Stomach (tissue), 8 donors: ENCODE measurements at regions not wholly inside any gene's neighbourhood (a gene's known extent, or its start where the extent isn't known, plus 50 kb on each side); places are given as distances from the start of the nearest gene placed in this dataset.
"Not testable (repeated sequence)": the region's sequence is repeated elsewhere in the genome, so short reads cannot be mapped to it uniquely, and the experiment has no call there.

Experiments
- DNase-seq, 2 donors: peaks; one replicate each; pipeline versions ENCODE4 v3.0.0 to v3.0.0-alpha.2; 2013 to 2019
- H3K27ac ChIP-seq, 5 donors: fragments of 200-600 bp in 4 of 5; sonication (generic) in 4 of 5; one replicate each; pipeline ENCODE4 v1.5.1; 2013 to 2019; ENCODE audit warnings: mild to moderate bottlenecking in 1 of 5, moderate library complexity in 1 of 5
- H3K27me3 ChIP-seq, 3 donors: fragments of 200-600 bp; sonication (generic); one replicate each; pipeline ENCODE4 v1.5.1; 2017 to 2019; ENCODE audit warnings: mixed run types in 1 of 3
- H3K36me3 ChIP-seq, 4 donors: fragments of 200-600 bp; sonication (generic); 1 replicate in 3 of 4; 2 replicates in 1 of 4; pipeline ENCODE4 v1.5.1; 2016 to 2019
- H3K4me1 ChIP-seq, 4 donors: fragments of 200-600 bp; sonication (generic); one replicate each; pipeline ENCODE4 v1.5.1; 2016 to 2019
- H3K4me3 ChIP-seq, 4 donors: fragments of 200-600 bp; sonication (generic) in 3 of 4; one replicate each; pipeline ENCODE4 v1.5.1; 2016 to 2019; ENCODE audit warnings: mild to moderate bottlenecking in 1 of 4
- H3K9me3 ChIP-seq, 4 donors: fragments of 200-600 bp; sonication (generic); one replicate each; pipeline ENCODE4 v1.5.1; 2016 to 2019
- EP300 ChIP-seq: sonication (generic); formaldehyde crosslinking; IDR thresholded peaks from one replicate; pipeline ENCODE4 v1.6.1; 2017; ENCODE audit warnings: antibody characterized with exemption
- POLR2A ChIP-seq, 4 donors: fragments of 450-650 bp; IDR thresholded peaks; one replicate each; pipeline ENCODE4 v1.6.1; 2016; ENCODE audit warnings: antibody characterized with exemption in 4 of 4, control low read depth in 2 of 4, mild to moderate bottlenecking in 1 of 4, moderate library complexity in 1 of 4
- POLR2AphosphoS5 ChIP-seq, 3 donors: sonication (generic); formaldehyde crosslinking; IDR thresholded peaks; one replicate each; pipeline ENCODE4 v1.6.1; 2016; ENCODE audit warnings: antibody characterized with exemption in 3 of 3
- WGBS, 5 donors: extraction: QIAGEN DNeasy Blood & Tissue Kit in 3 of 5; methylation state at CpG; one replicate each; pipeline versions ENCODE4 v1.1.5 to v1.1.7; 2013 to 2018; 5-methylcytosine and 5-hydroxymethylcytosine counted together
- intact Hi-C: fragments of 100-400 bp; cut with DNase I; formaldehyde crosslinking; loops from one replicate; pipeline ENCODE4 v1.15.1; 2023; ENCODE audit warnings: low total_unique reads
- TF ChIP-seq, protein P1 (sequence below), 7 experiments: fragments of 450-650 bp in 4 of 7; fragments of 200-600 bp in 3 of 7; sonication (generic) in 3 of 7; IDR thresholded peaks; one replicate each; pipeline ENCODE4 v1.5.1; 2016 to 2019; ENCODE audit warnings: antibody characterized with exemption in 7 of 7, control low read depth in 2 of 7, mild to moderate bottlenecking in 1 of 7
- donor health status: healthy with polysubstance abuse.
- donor health status: Bipolar disorder and iron deficiency.
- donor health status: healthy.

DNA sequence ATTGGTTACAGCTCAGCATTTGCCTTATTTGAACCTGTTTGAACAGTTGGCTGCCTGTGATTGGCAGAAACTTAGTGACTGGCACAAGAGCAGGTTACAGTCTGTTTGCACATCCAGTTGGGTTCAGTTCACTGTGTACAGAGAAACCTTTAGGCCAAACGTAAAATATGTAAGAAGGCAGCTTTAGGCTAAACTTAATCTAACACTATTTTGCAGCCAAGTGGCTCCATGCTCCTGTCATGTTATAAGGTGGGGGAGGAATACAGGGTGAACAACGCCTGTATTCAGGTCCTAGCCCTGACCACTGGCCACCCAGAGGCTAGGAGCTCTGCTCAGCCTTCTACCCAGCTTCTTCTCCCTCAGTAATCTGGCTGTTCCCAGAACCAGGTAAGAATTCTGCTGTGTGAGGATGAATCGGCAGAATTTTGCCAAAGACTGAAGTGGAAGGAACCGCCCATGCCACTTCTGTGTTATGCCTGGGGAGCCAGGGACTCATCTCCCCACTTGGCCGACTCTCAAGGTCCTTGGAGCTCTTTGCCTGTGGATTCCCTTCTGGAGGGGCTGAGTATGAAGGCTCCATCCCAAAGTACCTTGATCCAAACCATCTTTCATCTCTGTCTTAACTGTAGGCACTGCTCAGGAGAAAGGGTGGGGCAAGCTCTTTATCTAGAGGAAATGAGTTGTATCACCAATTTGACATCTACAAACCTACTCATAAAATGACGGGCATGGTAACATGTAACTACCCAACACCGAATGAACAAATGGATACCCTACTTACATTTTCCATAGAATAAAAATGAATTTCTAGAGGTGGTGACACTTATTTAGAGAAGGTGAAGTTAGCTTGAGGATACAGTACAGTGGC, 164.4 kb upstream of the NAMPT start:
- Histone ChIP-seq H3K27ac (peak overlapping the region; percentile 1 to 62 (median 36)), H3K4me1 (no peaks in the 10 kb centered on the region), H3K9me3 (peaks cover 0 to 8% (median 0%) of the 10 kb centered on the region in 4 donors), H3K4me3 (no peak overlapping the region), H3K36me3 (no peaks in the 10 kb centered on the region), H3K27me3 (no peaks in the 10 kb centered on the region)
- 57 to 78% (median 67%) methylated on average over 7 of the region's 7 CpGs for WGBS, 5 donors
- TF ChIP-seq POLR2A (IDR thresholded peaks at IDR 0.05) (no peak), EP300 (no peak), POLR2AphosphoS5 (IDR thresholded peaks at IDR 0.05) (no peak)
- TF ChIP-seq, protein P1, sequence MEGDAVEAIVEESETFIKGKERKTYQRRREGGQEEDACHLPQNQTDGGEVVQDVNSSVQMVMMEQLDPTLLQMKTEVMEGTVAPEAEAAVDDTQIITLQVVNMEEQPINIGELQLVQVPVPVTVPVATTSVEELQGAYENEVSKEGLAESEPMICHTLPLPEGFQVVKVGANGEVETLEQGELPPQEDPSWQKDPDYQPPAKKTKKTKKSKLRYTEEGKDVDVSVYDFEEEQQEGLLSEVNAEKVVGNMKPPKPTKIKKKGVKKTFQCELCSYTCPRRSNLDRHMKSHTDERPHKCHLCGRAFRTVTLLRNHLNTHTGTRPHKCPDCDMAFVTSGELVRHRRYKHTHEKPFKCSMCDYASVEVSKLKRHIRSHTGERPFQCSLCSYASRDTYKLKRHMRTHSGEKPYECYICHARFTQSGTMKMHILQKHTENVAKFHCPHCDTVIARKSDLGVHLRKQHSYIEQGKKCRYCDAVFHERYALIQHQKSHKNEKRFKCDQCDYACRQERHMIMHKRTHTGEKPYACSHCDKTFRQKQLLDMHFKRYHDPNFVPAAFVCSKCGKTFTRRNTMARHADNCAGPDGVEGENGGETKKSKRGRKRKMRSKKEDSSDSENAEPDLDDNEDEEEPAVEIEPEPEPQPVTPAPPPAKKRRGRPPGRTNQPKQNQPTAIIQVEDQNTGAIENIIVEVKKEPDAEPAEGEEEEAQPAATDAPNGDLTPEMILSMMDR (IDR thresholded peaks at IDR 0.05), result no peak
- intact Hi-C loops, result no loop called here
- no peak for DNase-seq

DNA sequence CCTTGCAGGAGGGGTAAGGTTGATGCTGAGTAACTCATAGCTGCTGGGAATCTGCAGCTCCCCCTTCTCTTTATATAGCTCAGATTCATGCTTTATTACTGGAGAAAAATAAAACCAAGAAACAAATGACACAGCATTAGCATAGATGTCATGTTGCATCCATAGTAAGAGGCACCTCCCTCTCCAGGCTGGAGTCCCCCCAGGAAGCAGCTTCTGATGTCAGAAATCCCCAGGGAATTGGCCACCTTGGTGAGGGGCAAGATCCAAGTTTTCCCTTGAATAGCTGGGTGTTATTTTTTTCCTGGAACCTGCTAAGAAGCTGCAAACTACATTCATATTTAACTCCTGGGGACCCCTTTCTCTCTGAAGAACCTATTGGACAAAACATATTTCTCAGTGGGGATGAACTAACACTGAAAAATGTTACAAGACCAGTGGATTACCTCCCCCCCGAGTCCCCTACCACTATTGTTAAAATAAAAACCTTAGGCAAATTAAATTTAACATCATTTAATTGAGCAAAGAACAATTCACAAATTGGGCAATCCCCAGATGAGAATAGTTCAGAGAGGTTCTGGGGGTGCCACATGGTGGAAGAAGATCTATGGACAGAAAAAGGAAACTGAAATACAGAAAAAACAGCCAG, 163.7 kb upstream of the NAMPT start:
- no peaks in the 10 kb centered on the region for H3K27me3 ChIP-seq
- H3K9me3 ChIP-seq, result peaks cover 0 to 8% (median 0%) of the 10 kb centered on the region in 4 donors
- intact Hi-C loops, result no loop called here
- 14 to 82% (median 57%) methylated on average over 1 of the region's 1 CpG for WGBS, 5 donors
- TF ChIP-seq POLR2AphosphoS5 (IDR thresholded peaks at IDR 0.05) (no peak), EP300 (no peak), POLR2A (IDR thresholded peaks at IDR 0.05) (no peak)
- TF ChIP-seq, protein P1 (IDR thresholded peaks at IDR 0.05), result no peak
- no peak overlapping the region for H3K4me3 ChIP-seq
- no peaks in the 10 kb centered on the region for H3K36me3 ChIP-seq
- DNase-seq, result no peak
- no peaks in the 10 kb centered on the region for H3K4me1 ChIP-seq
- H3K27ac ChIP-seq, result peak overlapping the region in 3 of 5 donors; percentile 36 to 62 (median 53)

DNA sequence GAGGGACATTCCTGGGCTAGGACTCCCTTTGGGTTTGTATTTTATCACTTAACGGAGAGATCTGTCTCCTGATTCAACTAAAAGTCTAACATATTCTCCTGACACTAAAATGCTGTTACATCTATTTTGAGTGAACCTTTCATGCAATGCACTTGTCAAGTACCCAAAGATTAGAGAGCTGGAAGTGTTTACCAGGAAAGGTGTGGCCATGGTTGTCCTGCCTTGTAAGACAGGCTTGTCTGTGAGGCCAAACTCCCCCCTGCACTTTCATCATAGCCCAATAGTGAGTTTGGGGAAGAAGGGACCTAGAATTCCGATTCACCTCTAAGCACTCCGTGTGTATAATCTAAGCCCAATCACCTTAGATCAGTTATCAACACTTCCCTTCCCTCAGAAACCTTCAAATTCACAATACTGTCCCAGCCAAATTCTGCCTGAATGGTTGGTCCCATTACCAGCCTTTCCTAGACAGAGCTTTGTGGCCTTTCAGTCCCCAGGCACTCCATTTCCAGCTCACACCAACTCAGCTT, 162.6 kb upstream of the NAMPT start:
- TF ChIP-seq EP300 (no peak), POLR2A (IDR thresholded peaks at IDR 0.05) (no peak), POLR2AphosphoS5 (IDR thresholded peaks at IDR 0.05) (no peak)
- TF ChIP-seq, protein P1 (IDR thresholded peaks at IDR 0.05), result no peak
- Histone ChIP-seq H3K27ac (no peak overlapping the region), H3K9me3 (peaks cover 0 to 2% (median 0%) of the 10 kb centered on the region in 4 donors), H3K27me3 (no peaks in the 10 kb centered on the region), H3K4me3 (no peak overlapping the region), H3K36me3 (no peaks in the 10 kb centered on the region), H3K4me1 (no peaks in the 10 kb centered on the region)
- 68 to 88% (median 78%) methylated on average over 3 of the region's 3 CpGs for WGBS, 5 donors
- DNase-seq, result no peak
- intact Hi-C loops, result no loop called here

DNA sequence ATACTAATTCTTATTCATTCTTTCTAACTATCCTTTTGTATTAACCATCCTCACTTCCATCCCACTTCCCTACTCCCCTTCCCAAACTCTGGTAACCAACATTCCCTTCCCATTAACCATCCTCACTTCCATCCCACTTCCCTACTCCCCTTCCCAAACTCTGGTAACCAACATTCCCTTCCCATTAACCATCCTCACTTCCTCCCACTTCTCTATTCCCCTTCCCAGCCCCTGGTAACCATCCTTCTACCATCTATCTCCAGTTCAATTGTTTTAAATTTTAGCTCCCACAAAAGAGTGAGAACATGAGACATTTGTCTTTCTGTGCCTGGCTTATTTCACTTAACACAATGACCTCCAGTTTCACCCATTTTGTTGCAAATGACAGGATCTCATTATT, 160.6 kb upstream of the NAMPT start:
- H3K27ac ChIP-seq, H3K36me3 ChIP-seq, H3K9me3 ChIP-seq, intact Hi-C loops, H3K27me3 ChIP-seq, DNase-seq, H3K4me3 ChIP-seq, H3K4me1 ChIP-seq: not testable (repeated sequence)
